ENCODE measurements at regions not wholly inside any gene's neighbourhood (a gene's known extent, or its start where the extent isn't known, plus 50 kb on each side); places are given as distances from the start of the nearest gene placed in this dataset.
"Not testable (repeated sequence)": the region's sequence is repeated elsewhere in the genome, so short reads cannot be mapped to it uniquely, and the experiment has no call there.

DNA sequence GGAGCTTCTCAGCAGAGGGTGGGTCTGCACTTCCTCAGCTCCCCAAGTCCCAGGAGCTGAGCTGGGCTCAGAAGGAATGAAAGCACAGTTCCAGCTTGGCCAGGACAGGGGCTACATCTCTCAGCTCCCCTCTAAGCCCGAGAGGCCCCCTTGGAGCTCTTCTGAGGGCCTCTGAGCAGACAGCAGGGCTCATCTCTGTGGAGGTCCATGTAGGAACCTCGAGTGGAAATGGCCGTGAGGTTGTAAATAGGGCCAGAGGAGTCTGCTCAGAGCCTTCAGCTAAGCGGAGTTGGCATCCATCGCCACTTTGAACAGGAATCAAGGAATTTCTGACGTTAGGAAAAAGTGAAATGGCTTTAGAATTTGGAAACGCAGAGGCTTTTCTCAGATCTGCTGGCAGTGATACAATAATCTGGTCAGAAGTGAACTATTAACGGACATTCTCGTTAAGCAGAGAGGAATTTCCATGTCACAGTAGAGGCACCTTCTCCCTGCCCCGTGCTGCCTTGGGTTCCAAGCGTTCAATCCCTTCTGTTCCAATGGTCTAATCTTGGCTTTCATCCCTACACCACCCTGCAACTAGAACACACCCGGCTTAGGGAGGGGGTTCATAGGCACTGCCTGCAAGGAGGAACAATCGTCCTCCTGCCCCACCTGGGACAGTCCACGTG, 213.9 kb downstream of the NDUFA10 start:
- no peak for DNase-seq (ENCODE audit: low spot score in 2 of 2)
- no peak for FAIRE-seq

DNA sequence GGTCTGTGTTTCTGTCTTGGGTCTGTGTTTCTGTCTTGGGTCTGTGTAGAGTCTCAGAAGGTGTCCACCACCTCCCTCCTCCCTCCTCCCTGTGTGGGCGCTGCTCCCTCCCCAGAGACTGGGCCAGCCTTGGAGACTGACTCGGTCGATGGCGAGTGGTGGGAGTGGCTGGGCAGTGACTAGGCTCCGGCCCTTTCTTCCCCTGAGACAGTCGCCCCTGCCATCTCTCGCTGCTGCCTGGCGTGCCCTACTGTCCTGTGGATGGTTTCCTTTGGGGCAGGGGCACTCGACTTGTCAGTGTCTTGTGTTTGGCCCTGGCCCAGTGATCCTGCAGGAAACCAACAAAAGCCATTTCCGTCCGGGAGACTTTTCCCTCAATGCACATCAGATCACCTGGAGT, 215.8 kb downstream of the NDUFA10 start:
- FAIRE-seq = no peak
- no peak for DNase-seq (ENCODE audit: low spot score in 2 of 2)

DNA sequence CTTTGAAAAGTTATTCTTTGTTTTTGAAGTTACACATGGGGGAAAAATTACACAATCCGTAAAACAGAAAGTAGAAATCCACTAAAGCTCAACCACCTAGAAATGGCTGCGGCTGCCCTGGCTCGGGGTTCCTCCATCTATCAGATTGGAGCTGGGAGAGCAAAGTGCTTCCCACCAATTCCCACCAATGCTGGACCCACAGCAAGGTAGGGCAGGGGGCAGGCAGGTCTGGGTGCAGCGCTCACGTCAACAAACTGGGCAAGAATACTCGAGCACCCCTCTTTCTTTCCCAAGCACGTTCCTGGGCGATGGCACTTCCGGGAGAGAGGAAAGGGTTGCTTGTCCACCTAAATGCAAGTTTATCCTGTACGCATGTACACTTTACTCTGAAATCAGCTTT, 217.6 kb downstream of the NDUFA10 start:
- DNase-seq (ENCODE audit: low spot score in 2 of 2) = no peak
- FAIRE-seq = no peak

DNA sequence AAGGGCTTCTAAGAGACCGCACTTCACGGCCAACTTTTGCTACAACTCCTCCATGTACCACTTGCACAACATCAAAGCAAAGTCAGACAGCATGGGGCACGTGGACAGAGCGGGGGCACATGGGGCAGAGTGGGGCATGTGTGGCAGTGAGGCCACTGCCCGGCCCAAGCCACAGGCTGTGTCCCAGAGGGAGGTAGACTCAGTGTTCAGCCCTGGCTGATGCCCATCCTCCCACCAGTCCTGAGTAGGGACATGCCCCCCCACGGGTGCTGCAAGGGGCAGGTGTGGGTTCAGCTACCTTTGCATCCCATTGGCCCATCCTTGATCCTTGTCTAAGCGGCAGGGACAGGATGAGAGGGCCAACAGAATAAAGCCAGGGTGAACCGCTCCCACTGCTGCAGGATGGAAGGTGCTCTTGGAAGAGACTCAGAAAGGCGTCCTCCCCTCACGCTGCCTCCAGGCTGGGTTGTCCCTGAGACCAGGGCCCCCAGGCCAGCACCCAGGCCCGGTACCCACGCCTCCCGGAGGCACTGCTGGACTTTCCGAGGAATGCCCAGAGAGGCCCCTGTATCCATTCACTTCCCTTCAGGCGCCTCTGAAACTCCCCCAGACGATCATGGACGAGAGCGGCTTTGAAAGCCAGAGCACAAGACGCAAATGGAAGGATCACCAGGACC, 218.2 kb downstream of the NDUFA10 start:
- FAIRE-seq = no peak
- DNase-seq (ENCODE audit: low spot score in 2 of 2) = no peak

DNA sequence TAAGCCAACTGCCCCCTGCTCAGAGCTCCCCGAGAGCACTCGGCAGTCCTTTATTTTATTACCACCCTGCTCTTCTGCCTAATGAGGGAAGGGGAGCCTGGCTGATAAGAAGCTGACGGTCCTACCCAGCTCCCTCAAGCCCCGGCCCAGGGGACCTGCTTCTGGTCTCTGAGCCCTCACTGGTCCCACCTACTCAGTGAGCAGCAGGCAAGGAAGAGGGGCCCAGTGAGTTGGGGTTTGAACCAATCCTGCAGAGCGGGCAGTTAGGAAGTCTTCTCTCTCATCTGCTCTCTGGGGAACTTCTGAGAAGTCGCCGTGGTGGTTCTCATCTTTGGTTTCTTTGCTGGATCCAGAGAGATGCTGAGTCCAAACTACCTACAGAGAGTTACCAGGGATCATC, 218.9 kb downstream of the NDUFA10 start:
- DNase-seq (ENCODE audit: low spot score in 2 of 2) (no peak), FAIRE-seq (no peak)

DNA sequence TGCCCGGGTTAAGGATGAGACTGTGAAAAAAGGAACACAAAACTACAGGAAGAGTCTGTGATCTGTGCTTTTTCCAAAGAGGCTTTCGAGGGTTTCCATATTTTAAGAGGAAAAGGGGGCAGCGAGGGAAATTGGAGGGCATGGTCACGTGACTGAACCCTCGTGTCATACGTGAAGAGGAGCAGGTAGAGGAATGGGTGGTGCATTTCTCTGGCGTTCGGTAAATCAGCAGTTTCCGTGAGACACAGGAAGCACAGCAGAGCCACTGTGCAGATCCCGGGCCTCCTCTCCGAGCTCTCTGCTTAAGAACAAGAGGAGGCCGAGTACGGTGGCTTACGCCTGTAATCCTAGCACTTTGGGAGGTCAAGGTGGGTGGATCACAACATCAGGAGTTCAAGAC, 219.7 kb downstream of the NDUFA10 start:
- no peak for FAIRE-seq
- no peak for DNase-seq (ENCODE audit: low spot score in 2 of 2)

DNA sequence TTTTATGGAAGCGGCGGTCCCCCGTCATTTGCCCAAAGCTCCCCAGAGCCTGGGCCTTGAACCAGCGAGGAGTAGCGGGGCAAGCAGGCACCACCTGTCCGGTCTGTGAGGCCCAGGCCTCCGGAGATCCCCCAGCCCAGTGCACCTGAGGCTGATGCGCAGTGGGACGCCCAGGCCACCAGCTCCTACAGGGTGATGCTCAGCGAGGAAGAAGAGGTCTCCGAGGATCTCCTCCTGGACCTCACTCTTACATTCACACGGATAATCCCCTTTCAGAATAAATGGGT, 220.2 kb downstream of the NDUFA10 start:
- no peak for FAIRE-seq
- no peak for DNase-seq (ENCODE audit: low spot score in 2 of 2)

GRCh38 chr2:239804161-239805042, 220.7 kb downstream of the NDUFA10 start:
- FAIRE-seq = no peak

GRCh38 chr2:239803766-239804115, 221.4 kb downstream of the NDUFA10 start:
- FAIRE-seq (no peak), DNase-seq (ENCODE audit: low spot score in 2 of 2) (no peak)

More at GRCh38 chr2:239804161-239805042, 220.7 kb downstream of the NDUFA10 start:
- DNase-seq (ENCODE audit: low spot score in 2 of 2) = no peak

GRCh38 chr2:239803102-239803765, 221.9 kb downstream of the NDUFA10 start:
- no peak for FAIRE-seq
- DNase-seq (ENCODE audit: low spot score in 2 of 2) = no peak

- FAIRE-seq = no peak
These were observed 222.9 kb downstream of the NDUFA10 start for GRCh38 chr2:239802185-239802649.

GRCh38 chr2:239801404-239802184, 223.5 kb downstream of the NDUFA10 start:
- DNase-seq (ENCODE audit: low spot score in 2 of 2) = no peak

More at GRCh38 chr2:239802185-239802649, 222.9 kb downstream of the NDUFA10 start:
- no peak for DNase-seq (ENCODE audit: low spot score in 2 of 2)

DNA sequence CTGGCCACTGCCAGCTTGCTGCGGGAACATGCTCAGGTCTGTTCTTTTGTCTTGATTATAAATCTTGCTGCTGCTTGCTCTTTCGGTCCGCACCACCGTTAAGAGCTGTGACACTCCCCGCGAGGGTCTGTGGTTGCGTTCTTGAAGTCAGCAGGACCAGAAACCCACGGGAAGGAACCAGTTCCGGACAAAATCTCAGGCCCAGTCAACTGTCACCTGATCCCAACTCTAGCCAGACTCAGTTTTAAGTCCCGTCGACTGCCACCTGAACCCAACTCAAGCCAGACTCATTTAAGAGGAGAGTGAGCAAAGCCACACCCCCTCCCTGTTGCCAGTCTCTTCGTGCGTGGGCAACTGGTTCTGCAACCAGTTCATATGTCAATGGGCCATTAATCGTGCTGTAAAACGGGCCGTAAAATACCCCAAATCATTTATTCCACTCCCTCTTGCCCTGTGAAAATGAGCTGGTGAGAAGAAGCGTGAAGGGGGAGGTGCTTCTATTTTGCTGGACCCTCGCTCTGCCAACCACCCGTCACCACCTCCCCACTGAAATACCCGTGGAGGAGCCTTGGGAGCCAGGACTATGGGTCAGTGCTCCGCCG, 224.3 kb downstream of the NDUFA10 start:
- DNase-seq (ENCODE audit: low spot score in 2 of 2) (no peak), FAIRE-seq (no peak)

More at GRCh38 chr2:239801404-239802184, 223.5 kb downstream of the NDUFA10 start:
- no peak for FAIRE-seq

DNA sequence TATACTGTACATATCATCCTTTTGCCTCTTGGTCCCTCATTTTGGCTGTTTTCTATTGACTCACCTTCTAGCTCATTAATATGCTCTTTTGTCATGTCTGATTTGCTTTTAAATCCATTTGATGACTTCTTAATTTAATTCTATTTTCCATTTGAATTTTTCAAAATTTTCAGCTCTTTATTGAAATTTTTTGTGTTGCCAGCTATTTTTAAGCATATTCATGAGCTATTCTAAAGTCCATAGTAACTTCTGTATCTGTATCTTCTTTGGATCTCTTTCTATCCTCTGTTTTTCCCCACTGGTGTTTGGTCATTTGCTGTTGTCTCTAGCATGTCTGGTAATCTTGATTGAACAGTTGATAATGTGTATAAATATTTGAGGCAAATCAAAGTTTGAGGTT, 227.8 kb downstream of the NDUFA10 start:
- FAIRE-seq (no peak), DNase-seq (ENCODE audit: low spot score in 2 of 2) (no peak)

DNA sequence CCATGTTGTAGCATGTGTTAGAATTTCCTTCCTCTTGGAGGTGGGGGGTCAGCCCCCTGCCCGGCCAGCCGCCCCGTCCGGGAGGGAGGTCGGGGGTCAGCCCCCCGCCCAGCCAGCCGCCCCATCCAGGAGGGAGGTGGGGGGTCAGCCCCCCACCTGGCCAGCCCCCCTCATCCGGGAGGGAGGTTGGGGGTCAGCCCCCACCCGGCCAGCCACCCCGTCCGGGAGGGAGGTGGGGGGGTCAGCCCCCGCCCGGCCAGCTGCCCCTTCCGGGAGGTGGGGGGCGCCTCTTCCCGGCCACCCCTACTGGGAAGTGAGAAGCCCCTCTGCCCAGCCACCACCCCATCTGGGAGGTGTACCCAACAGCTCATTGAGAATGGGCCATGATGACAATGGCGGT, 229.4 kb downstream of the NDUFA10 start:
- FAIRE-seq; DNase-seq (ENCODE audit: low spot score in 2 of 2): not testable (repeated sequence)

GRCh38 chr2:239793836-239794235, 231.3 kb downstream of the NDUFA10 start:
- FAIRE-seq (no peak), DNase-seq (ENCODE audit: low spot score in 2 of 2) (no peak)

GRCh38 chr2:239793086-239793485, 232.1 kb downstream of the NDUFA10 start:
- DNase-seq (ENCODE audit: low spot score in 2 of 2) = no peak

DNA sequence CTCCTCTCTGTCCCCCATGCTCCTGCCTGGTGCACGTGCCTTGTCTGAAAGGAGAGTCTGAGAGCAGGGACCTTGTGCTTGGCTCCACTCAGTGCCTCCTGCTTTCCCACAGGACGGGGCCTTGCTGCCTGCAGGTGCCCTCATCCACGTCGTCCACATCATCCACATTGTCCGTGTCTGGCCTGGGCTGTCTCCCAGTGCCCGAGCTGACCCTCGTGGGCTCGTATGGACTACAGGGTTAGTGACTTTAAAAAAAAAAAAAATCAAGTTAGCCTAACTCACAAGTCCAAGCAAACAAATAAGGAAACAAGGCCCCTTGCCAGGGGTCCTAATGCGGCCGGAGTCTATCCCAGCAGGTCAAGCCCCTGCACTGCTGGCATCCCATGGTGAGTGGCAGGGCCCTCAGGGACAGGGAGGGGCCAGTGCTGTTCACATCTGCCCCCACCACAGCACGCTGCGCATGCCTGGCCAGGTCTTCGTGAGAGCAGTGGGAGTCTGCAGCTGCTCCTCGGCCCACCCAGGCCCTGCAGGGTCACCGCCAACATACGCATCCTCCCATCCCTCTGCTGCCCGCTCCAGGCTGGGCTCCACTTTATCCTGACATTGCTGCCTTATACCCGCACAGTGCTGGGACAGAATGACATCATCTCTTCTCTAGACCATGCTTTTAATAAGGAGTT, 232.6 kb downstream of the NDUFA10 start:
- no peak for FAIRE-seq
- no peak for DNase-seq (ENCODE audit: low spot score in 2 of 2)

More at GRCh38 chr2:239793086-239793485, 232.1 kb downstream of the NDUFA10 start:
- FAIRE-seq = no peak

Measured in frontal cortex (tissue), 3 donors.